Right cardiac atrium (tissue), 5 donors: ENCODE measurements at regions not wholly inside any gene's neighbourhood (a gene's known extent, or its start where the extent isn't known, plus 50 kb on each side); places are given as distances from the start of the nearest gene placed in this dataset.
"Not testable (repeated sequence)": the region's sequence is repeated elsewhere in the genome, so short reads cannot be mapped to it uniquely, and the experiment has no call there.

Source experiments
- ATAC-seq, 2 donors: fragments of 200-7000 bp; cut with Tn5 transposase; one replicate each; pipeline versions ENCODE4 v1.8.0 to v1.9.1; 2020; ENCODE audit warnings: moderate library complexity in 2 of 2, mild to moderate bottlenecking in 1 of 2
- DNase-seq, 3 donors: peaks; one replicate each; pipeline ENCODE4 v3.0.0-alpha.2; 2020
- H3K27ac ChIP-seq: one replicate; pipeline ENCODE4 v1.5.1; 2013; ENCODE audit warnings: mild to moderate bottlenecking, low read length, control low read depth, moderate library complexity
- H3K27me3 ChIP-seq: one replicate; pipeline ENCODE4 v1.6.1; 2013; ENCODE audit not compliant: control insufficient read depth, insufficient read depth
- H3K4me1 ChIP-seq: one replicate; pipeline ENCODE4 v1.6.1; 2013; ENCODE audit warnings: low read length; ENCODE audit not compliant: control insufficient read depth, insufficient read depth
- H3K4me3 ChIP-seq: one replicate; pipeline ENCODE4 v1.5.1; 2013; ENCODE audit warnings: low read length, control low read depth
- H3K9me3 ChIP-seq: one replicate; pipeline ENCODE4 v1.6.1; 2013; ENCODE audit warnings: low read length; ENCODE audit not compliant: control insufficient read depth
- WGBS: extraction: QIAGEN DNeasy Blood & Tissue Kit; methylation state at CpG from one replicate; pipeline ENCODE4 v1.1.7; 2013; 5-methylcytosine and 5-hydroxymethylcytosine counted together
- intact Hi-C, 4 donors: fragments of 100-400 bp; cut with DNase I; formaldehyde crosslinking; loops; one replicate each; pipeline versions ENCODE4 v1.11.0 to v1.14.0; 2022 to 2023
- donor health status: healthy with polysubstance abuse.
- donor health status: DM: no; HTN: yes; CAD: no.
- donor health status: DM: no; HTN: no; CAD: no.
- donor health status: DM: no; HTN: yes; CAD: no; lungs with severe emphysema.
- donor health status: DM: yes; HTN: yes; CAD: no.

DNA sequence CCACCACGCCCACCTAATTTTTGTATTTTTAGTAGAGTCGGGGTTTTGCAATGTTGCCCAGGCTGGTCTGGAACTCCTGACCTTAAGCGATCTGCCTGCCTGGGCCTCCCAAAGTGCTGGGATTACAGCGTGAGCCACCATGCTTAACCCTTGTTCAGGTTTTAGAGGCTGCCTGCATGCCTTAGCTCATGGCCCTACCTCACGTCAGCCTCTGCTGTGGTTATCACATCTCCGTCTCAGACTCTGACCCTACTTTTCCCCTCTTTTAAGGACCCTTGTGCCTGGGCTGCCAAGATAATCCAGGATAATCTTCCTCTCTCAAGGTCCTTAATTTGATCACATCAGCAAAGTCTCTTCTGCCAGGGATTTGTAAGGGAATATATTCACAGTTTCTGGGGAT, 98.2 kb upstream of the PMAIP1 start:
- ATAC-seq, result no peak
- H3K27me3 ChIP-seq, result no peaks in the 10 kb centered on the region
- DNase-seq, result no peak
- H3K4me3 ChIP-seq, result no peak overlapping the region
- no peaks in the 10 kb centered on the region for H3K4me1 ChIP-seq
- no peaks in the 10 kb centered on the region for H3K9me3 ChIP-seq
- H3K27ac ChIP-seq, result no peak overlapping the region
- 90% methylated on average over 6 of the region's 6 CpGs for WGBS
- intact Hi-C loops, result no loop called here

DNA sequence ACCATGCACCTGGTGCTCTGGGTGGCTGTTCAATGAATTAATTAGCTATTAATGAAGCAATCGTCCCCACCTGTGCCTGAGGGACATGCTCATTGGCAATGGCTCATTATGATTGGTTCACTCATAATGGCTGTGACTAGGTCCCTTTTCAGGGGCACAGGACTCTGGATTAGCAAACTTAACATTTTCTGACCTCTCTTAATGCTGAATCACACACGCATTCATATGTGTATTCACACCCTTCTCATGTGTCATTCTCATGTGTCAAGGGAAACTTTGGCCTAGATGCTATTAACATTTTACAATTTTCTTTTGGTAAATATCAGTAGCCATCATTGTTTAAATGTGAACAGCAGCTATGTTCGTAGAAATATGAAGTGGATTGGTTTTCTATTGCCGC, 98.9 kb upstream of the PMAIP1 start:
- no peaks in the 10 kb centered on the region for H3K9me3 ChIP-seq
- H3K27ac ChIP-seq, result no peak overlapping the region
- WGBS, result 85% methylated on average over 4 of the region's 4 CpGs
- ATAC-seq (no peak), DNase-seq (no peak)
- H3K4me1 ChIP-seq, result no peaks in the 10 kb centered on the region
- no peaks in the 10 kb centered on the region for H3K27me3 ChIP-seq
- intact Hi-C loops, result no loop called here
- no peak overlapping the region for H3K4me3 ChIP-seq

DNA sequence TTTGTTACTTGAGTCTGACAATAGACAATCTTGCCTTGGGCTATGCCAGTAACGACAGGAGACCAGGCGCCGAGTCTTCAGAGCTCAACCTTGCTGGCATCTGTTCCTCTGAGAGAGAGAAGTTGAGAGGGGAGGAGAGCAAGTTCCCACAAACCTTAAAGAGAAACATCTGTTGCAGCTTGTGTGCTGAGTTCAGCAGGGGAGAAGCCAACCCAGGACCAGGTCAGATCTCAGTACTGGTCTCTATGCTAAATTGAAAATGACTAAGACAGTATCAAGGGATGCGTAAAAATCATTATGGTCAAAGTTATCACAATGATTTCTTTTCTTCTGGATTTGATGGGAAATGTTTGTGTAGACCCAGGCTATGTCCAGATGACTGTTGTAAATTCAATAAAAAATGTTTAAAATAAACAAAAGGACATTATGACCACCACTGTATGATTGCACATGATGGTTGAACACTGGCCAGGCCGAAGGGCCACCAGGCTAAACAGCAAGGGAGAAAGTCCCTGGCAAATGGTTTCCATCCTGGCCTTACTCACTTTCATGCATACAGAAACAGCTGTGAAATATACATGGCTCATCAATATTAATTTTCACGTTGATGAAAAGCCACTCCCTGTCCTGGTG, 100.3 kb upstream of the PMAIP1 start:
- DNase-seq (no peak), ATAC-seq (no peak)
- H3K4me1 ChIP-seq, result no peaks in the 10 kb centered on the region
- H3K9me3 ChIP-seq, result no peaks in the 10 kb centered on the region
- intact Hi-C loops, result no loop called here
- H3K27ac ChIP-seq, result no peak overlapping the region
- H3K27me3 ChIP-seq, result no peaks in the 10 kb centered on the region
- WGBS, result 64% methylated on average over 6 of the region's 6 CpGs
- no peak overlapping the region for H3K4me3 ChIP-seq

DNA sequence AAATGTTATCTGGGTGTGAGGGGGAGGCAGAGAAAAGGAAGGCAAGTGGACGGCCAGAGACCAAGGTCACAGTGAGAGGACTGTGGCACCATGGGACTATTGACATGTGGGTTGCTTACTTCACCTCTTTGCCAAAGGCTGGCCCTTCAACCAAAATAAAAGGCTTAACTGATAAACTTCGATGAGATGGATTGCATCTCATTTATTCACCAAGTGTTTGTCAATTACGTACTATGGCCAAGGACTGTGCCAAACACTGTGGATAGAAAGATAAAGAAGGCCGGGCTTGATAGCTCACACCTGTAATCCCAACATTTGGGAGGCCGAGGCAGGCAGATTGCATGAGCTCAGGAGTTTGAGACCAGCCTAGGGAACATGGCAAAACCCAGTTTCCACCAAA, 98.7 kb upstream of the CCBE1 start:
- DNase-seq (no peak), ATAC-seq (no peak)
- H3K4me3 ChIP-seq, result no peak overlapping the region
- 71% methylated on average over 5 of the region's 5 CpGs for WGBS
- H3K27ac ChIP-seq, result no peak overlapping the region
- H3K27me3 ChIP-seq, result no peaks in the 10 kb centered on the region
- no peaks in the 10 kb centered on the region for H3K4me1 ChIP-seq
- no peaks in the 10 kb centered on the region for H3K9me3 ChIP-seq
- intact Hi-C loops, result no loop called here

DNA sequence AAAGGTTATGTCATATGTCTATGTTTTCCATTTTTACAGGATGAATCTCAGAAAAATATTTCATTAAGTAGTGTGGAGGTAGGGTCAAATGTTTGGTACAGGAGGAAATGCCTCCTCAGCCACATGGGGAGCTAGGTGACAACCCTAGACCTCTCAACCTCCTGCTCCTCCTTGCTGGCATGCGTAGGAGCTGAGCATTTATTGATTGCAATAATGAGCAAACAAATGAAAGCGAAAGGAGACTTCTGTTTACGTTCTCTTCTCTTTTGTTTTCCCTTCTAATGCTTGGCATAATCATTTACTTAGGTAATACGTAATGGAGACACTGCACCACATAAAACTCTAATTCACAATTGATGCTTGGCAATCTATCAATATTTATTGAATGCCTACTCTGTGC, 95.1 kb upstream of the CCBE1 start:
- Histone ChIP-seq H3K9me3 (no peaks in the 10 kb centered on the region), H3K4me1 (no peaks in the 10 kb centered on the region), H3K27ac (no peak overlapping the region), H3K4me3 (no peak overlapping the region), H3K27me3 (no peaks in the 10 kb centered on the region)
- no peak for ATAC-seq
- WGBS, result 88% methylated on average over 4 of the region's 4 CpGs
- DNase-seq, result no peak
- intact Hi-C loops, result no loop called here

DNA sequence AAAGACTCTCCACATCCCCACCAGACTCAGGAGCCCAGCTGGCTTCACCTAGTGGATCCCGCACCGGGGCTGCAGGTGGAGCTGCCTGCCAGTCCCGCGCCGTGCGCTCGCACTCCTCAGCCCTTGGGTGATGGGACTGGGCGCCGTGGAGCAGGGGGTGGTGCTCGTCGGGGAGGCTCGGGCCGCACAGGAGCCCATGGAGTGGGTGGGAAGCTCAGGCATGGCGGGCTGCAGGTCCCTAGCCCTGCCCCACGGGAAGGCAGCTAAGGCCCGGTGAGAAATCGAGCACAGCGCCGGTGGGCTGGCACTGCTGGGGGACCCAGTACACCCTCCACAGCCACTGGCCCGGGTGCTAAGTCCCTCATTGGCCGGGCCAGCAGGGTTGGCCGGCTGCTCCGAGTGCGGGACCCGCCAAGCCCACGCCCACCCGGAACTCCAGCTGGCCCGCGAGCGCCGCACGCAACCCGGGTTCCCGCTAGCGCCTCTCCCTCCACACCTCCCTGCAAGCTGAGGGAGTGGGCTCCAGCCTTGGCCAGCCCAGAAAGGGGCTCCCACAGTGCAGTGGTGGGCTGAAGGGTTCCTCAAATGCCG, 93.2 kb upstream of the CCBE1 start:
- WGBS, result 97% methylated on average over 36 of the region's 36 CpGs

DNA sequence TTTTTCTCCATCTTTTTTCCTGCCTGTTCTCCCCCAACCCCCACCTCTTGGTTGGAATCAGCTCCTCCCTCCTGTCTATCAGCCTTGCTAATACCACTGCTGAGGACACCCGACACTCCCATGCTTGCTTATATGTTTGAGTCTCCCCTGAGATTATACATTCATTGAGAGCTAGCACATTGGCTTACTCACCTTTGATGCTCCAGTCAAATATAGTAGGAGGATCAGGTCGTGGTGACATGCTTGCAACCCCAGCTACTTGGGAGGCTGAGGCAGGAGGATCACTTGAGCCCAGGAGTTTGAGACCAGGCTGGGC, 91.5 kb upstream of the CCBE1 start:
- Histone ChIP-seq H3K27me3 (no peaks in the 10 kb centered on the region), H3K4me1 (no peaks in the 10 kb centered on the region), H3K4me3 (no peak overlapping the region), H3K9me3 (no peaks in the 10 kb centered on the region), H3K27ac (no peak overlapping the region)
- no peak for ATAC-seq
- intact Hi-C loops, result no loop called here
- no peak for DNase-seq
- 74% methylated on average over 2 of the region's 2 CpGs for WGBS

More for the DNA sequence above, 93.2 kb upstream of the CCBE1 start:
- H3K4me1 ChIP-seq, H3K27ac ChIP-seq, H3K9me3 ChIP-seq, DNase-seq, H3K27me3 ChIP-seq, H3K4me3 ChIP-seq, ATAC-seq, intact Hi-C loops: not testable (repeated sequence)

DNA sequence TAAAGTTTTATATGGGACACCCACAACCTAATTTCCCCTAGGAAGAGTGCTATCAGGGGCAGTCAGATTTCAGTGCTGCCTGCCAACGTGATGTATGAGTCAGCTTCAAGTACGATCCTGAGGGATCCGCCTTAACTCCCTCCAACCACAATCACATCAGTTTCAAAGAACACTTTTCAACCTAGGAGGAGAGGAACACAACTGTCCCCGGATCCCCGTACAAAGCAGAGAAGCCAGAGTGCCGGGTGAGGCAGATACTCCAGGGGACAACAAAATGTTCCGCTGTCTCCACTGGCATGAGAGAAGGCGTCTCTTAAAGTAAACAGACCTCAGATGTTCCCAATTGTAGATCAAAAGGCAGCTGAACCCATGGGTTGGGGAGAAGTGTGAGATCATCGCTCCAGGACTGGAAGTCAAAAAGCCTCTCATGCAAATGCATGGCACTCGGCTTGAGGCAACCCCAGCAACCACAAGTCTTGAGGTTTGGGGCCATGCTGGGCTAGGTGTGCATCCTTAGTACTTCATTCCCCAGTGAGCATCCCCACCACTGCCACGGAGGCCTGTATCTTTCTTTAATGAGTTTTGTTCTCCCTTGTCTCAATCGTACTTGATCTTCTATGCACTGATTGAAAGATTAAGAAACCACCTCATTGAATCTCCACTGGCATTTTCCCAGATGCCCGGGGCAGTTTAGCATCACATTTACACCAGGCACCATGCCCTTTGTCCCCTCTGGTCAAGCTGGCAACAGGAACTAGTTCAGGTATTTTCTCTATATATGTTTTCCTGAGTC, 91.0 kb upstream of the CCBE1 start:
- DNase-seq (no peak), ATAC-seq (peak; percentile 41 to 43)
- Histone ChIP-seq H3K27ac (no peak overlapping the region), H3K4me1 (no peaks in the 10 kb centered on the region), H3K27me3 (no peaks in the 10 kb centered on the region), H3K4me3 (no peak overlapping the region), H3K9me3 (no peaks in the 10 kb centered on the region)
- WGBS, result 36% methylated on average over 13 of the region's 13 CpGs
- intact Hi-C loops, result no loop called here

DNA sequence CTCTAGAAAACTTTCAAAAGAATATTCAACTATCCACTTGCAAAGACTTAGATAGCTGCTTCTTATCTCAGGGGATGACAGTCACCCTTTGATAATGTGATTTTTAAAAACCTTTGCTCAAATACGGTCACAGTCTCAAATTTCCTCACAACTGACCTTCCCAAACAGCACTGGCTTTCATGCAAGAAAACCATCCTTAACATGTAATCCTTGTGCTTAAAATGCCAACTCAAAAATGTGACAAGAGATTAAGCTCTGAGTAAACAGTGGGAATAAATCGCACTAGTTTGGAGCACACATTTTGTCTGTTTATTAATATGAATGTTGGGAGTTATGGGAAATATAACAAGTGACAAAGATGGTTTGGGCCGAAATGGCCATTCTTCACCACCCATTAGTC, 87.5 kb upstream of the CCBE1 start:
- Histone ChIP-seq H3K27ac (no peak overlapping the region), H3K27me3 (no peaks in the 10 kb centered on the region), H3K4me1 (no peaks in the 10 kb centered on the region), H3K9me3 (no peaks in the 10 kb centered on the region), H3K4me3 (no peak overlapping the region)
- DNase-seq (no peak), ATAC-seq (no peak)
- WGBS, result 59% methylated on average over 3 of the region's 3 CpGs
- intact Hi-C loops, result no loop called here

DNA sequence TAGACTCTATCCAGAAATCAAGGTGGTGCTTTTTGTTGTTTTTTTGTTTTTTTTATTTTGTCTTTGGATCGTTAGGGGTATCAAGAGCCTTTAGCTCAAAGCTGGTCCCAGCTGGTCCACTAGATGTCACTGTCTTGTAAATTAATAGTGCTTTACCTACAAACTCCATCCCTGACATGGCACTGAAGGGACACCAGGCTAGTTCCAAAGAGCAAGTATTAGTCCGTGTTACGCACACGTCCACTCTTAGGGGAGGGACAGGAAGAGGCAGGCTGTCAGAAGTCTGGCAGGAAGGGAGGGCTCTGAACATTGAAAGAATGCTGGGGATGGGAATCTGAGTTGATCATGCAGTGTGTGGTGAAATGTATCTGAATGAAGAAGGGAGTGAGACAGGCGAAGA, 85.9 kb upstream of the CCBE1 start:
- peaks cover under 1% of the 10 kb centered on the region for H3K4me1 ChIP-seq
- DNase-seq (no peak), ATAC-seq (peak; percentile 24 to 25)
- intact Hi-C loops, result no loop called here
- no peaks in the 10 kb centered on the region for H3K27me3 ChIP-seq
- H3K9me3 ChIP-seq, result no peaks in the 10 kb centered on the region
- H3K4me3 ChIP-seq, result no peak overlapping the region
- H3K27ac ChIP-seq, result no peak overlapping the region
- 23% methylated on average over 5 of the region's 5 CpGs for WGBS

DNA sequence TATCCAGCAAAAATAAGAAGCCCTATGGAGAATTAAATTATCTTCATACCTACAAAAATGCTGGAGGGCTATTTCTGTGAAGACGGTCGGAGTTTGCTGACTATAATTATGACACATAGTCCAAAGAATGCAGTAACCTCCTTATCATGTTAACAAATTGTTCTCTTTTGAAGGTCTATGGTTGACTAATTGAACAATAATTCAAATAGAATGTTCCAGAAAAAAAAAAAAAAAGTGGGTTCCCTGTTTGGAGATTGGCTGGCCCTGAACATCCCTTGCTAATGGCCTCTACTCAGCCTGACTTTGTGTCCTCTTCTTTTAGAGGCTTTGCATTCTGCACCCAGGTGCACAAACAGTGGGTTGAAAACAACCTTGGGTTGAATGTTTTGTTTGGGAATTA, 82.8 kb upstream of the CCBE1 start:
- H3K27me3 ChIP-seq, result no peaks in the 10 kb centered on the region
- intact Hi-C loops, result no loop called here
- no peak overlapping the region for H3K27ac ChIP-seq
- no peak for ATAC-seq
- H3K9me3 ChIP-seq, result no peaks in the 10 kb centered on the region
- no peak overlapping the region for H3K4me3 ChIP-seq
- WGBS, result 38% methylated on average over 2 of the region's 2 CpGs
- no peak for DNase-seq
- H3K4me1 ChIP-seq, result peaks cover 2% of the 10 kb centered on the region
